Activated T-helper 2 cell treated with anti-CD3 and anti-CD28 coated beads, Interferon-gamma antibody, Interleukin-2, Interleukin-4, amounts not matched to agents 10 μg/mL and 5 μg/mL and 100 μg/mL, durations not matched to agents 14 hours and 24 hours and 36 hours (primary cell): ENCODE measurements at regions not wholly inside any gene's neighbourhood (a gene's known extent, or its start where the extent isn't known, plus 50 kb on each side); places are given as distances from the start of the nearest gene placed in this dataset.

Source experiments
- DNase-seq: peaks from one replicate; pipeline ENCODE4 v3.0.0; 2021; ENCODE audit warnings: low spot score
- H3K27ac Mint-ChIP-seq: one replicate; pipeline ENCODE4 v1.8.0; 2021; ENCODE audit warnings: mixed read lengths
- H3K27me3 Mint-ChIP-seq: one replicate; pipeline ENCODE4 v1.8.0; 2021; ENCODE audit warnings: low read depth, mixed read lengths
- H3K36me3 Mint-ChIP-seq: one replicate; pipeline ENCODE4 v1.8.0; 2021; ENCODE audit warnings: low read depth, mixed read lengths
- H3K4me1 Mint-ChIP-seq: one replicate; pipeline ENCODE4 v1.8.0; 2021; ENCODE audit warnings: low read depth, mixed read lengths
- H3K4me3 Mint-ChIP-seq: one replicate; pipeline ENCODE4 v1.8.0; 2021; ENCODE audit warnings: low read depth, mild to moderate bottlenecking, moderate library complexity, mixed read lengths
- H3K9me3 Mint-ChIP-seq: one replicate; pipeline ENCODE4 v1.8.0; 2021; ENCODE audit warnings: mixed read lengths
- intact Hi-C: fragments of 100-400 bp; cut with micrococcal nuclease; formaldehyde crosslinking; loops from one replicate; pipeline ENCODE4 v1.15.1; 2023

DNA sequence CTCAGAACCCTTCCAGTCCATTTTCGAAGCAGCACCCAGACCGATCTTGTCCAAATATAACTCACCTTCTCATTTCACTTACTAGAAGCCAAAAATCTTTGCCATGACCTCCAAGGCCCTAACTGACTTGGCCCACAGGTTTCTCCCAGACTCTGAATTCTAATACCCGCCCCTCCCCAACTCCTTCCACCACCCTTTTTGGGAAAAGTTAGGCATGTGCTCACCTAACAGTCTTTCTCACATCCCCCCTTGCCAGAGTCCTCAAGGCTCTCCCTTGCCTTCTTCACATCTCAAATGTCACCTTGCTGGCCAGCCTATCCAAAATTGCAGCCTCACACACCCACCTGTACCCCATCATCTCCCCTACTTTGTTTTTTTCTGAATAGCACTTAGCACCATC, 369.3 kb downstream of the NXPE2 start:
- H3K9me3 Mint-ChIP-seq, result no peaks in the 10 kb centered on the region
- no peak overlapping the region for H3K27ac Mint-ChIP-seq
- no peaks in the 10 kb centered on the region for H3K4me1 Mint-ChIP-seq
- intact Hi-C loops, result no loop called here
- no peaks in the 10 kb centered on the region for H3K36me3 Mint-ChIP-seq
- no peaks in the 10 kb centered on the region for H3K27me3 Mint-ChIP-seq
- no peak for DNase-seq
- H3K4me3 Mint-ChIP-seq, result no peak overlapping the region

- no peak for DNase-seq
- intact Hi-C loops, result no loop called here
- H3K4me3 Mint-ChIP-seq, result no peak overlapping the region
- no peaks in the 10 kb centered on the region for H3K36me3 Mint-ChIP-seq
- no peaks in the 10 kb centered on the region for H3K4me1 Mint-ChIP-seq
- H3K27ac Mint-ChIP-seq, result no peak overlapping the region
- no peaks in the 10 kb centered on the region for H3K9me3 Mint-ChIP-seq
- H3K27me3 Mint-ChIP-seq, result no peaks in the 10 kb centered on the region
These were observed 371.5 kb downstream of the NXPE2 start for GRCh38 chr11:115049796-115050195.

GRCh38 chr11:115050756-115051155, 372.4 kb downstream of the NXPE2 start:
- no peaks in the 10 kb centered on the region for H3K4me1 Mint-ChIP-seq
- intact Hi-C loops, result no loop called here
- H3K27me3 Mint-ChIP-seq, result no peaks in the 10 kb centered on the region
- H3K4me3 Mint-ChIP-seq, result no peak overlapping the region
- DNase-seq, result no peak
- H3K9me3 Mint-ChIP-seq, result peaks cover under 1% of the 10 kb centered on the region
- no peaks in the 10 kb centered on the region for H3K36me3 Mint-ChIP-seq
- H3K27ac Mint-ChIP-seq, result no peak overlapping the region

GRCh38 chr11:115051938-115052590, 373.7 kb downstream of the NXPE2 start:
- no peak overlapping the region for H3K4me3 Mint-ChIP-seq
- intact Hi-C loops, result no loop called here
- no peak overlapping the region for H3K27ac Mint-ChIP-seq
- H3K4me1 Mint-ChIP-seq, result no peaks in the 10 kb centered on the region
- DNase-seq, result no peak
- no peaks in the 10 kb centered on the region for H3K36me3 Mint-ChIP-seq
- no peaks in the 10 kb centered on the region for H3K27me3 Mint-ChIP-seq
- H3K9me3 Mint-ChIP-seq, result peaks cover 11% of the 10 kb centered on the region

DNA sequence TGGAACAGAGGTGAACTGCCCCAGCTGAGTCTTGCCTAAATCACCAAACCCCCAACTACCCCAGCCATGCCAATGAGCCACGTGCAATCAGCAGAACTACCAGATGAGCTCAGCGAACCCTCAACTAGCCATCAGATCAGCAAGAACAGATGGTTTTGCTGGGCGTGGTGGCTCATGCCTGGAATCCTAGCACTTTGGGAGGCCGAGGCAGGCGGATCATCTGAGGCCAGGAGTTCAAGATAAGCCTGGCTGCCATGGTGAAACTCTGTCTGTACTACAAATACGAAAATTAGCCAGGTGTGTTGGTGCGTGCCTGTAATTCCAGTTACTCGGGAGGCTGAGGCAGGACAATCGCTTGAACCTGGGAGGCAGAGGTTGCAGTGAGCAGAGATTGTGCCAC, 374.3 kb downstream of the NXPE2 start:
- H3K36me3 Mint-ChIP-seq, result no peaks in the 10 kb centered on the region
- H3K27me3 Mint-ChIP-seq, result no peaks in the 10 kb centered on the region
- no peak for DNase-seq
- peaks cover 11% of the 10 kb centered on the region for H3K9me3 Mint-ChIP-seq
- no peaks in the 10 kb centered on the region for H3K4me1 Mint-ChIP-seq
- H3K27ac Mint-ChIP-seq, result no peak overlapping the region
- H3K4me3 Mint-ChIP-seq, result no peak overlapping the region
- intact Hi-C loops, result no loop called here

GRCh38 chr11:115054570-115055538, 376.5 kb downstream of the NXPE2 start:
- intact Hi-C loops, result no loop called here
- Mint-ChIP-seq H3K9me3 (peaks cover 11% of the 10 kb centered on the region), H3K27me3 (no peaks in the 10 kb centered on the region), H3K4me3 (no peak overlapping the region), H3K4me1 (no peaks in the 10 kb centered on the region), H3K36me3 (no peaks in the 10 kb centered on the region), H3K27ac (no peak overlapping the region)
- DNase-seq, result no peak

DNA sequence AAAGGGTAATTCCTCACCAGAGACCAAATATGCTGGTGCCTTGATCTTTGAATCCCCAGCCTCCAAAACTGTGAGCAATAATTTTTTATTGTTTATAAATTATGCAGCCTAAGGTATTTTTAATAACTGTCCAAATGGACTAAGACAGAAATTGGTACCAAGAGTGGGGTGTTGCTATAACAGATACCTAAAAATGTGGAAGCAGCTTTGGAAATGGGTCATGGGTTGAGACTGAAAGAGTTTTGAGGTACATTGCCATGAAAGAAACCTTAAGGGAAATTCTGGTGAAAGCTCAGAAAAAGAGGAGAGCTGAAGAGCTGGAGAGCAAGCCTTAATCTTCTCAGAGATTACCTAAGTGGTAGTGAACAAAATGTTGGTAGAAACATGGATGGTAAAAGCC, 378.2 kb downstream of the NXPE2 start:
- Mint-ChIP-seq H3K36me3 (no peaks in the 10 kb centered on the region), H3K27ac (no peak overlapping the region), H3K4me3 (no peak overlapping the region), H3K27me3 (no peaks in the 10 kb centered on the region), H3K9me3 (peaks cover 11% of the 10 kb centered on the region), H3K4me1 (no peaks in the 10 kb centered on the region)
- intact Hi-C loops, result no loop called here
- DNase-seq, result no peak

GRCh38 chr11:115060840-115061239, 382.5 kb downstream of the NXPE2 start:
- DNase-seq, result no peak
- intact Hi-C loops, result no loop called here
- Mint-ChIP-seq H3K4me1 (no peaks in the 10 kb centered on the region), H3K9me3 (peaks cover 10% of the 10 kb centered on the region), H3K27me3 (no peaks in the 10 kb centered on the region), H3K36me3 (no peaks in the 10 kb centered on the region), H3K4me3 (no peak overlapping the region), H3K27ac (no peak overlapping the region)

DNA sequence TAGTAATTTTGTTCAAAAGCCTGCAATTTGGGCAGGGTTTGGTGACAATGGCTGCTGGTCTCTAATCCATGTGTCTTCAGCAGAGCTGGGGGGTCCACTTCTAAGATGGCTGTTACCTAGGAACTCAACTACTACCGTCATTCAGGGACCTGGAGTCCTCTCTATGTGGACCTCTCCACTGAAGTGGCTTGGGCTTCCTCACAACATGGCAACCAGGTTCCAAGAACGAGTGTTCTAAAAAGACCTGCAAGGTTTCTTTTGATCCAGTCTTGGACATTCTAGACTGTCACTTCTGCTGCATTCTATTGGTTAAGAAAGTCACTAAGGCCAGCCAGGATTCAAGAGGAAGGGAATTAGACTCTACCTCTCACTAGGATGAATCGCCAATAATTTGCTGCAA, 387.0 kb downstream of the NXPE2 start:
- Mint-ChIP-seq H3K9me3 (no peaks in the 10 kb centered on the region), H3K36me3 (no peaks in the 10 kb centered on the region), H3K27ac (no peak overlapping the region), H3K27me3 (no peaks in the 10 kb centered on the region), H3K4me3 (no peak overlapping the region), H3K4me1 (no peaks in the 10 kb centered on the region)
- intact Hi-C loops, result no loop called here
- no peak for DNase-seq

GRCh38 chr11:115065830-115066664, 387.7 kb downstream of the NXPE2 start:
- Mint-ChIP-seq H3K4me3 (no peak overlapping the region), H3K27me3 (no peaks in the 10 kb centered on the region), H3K4me1 (no peaks in the 10 kb centered on the region), H3K36me3 (no peaks in the 10 kb centered on the region), H3K9me3 (no peaks in the 10 kb centered on the region), H3K27ac (no peak overlapping the region)
- intact Hi-C loops, result no loop called here
- no peak for DNase-seq

- H3K27me3 Mint-ChIP-seq, result no peaks in the 10 kb centered on the region
- no peak overlapping the region for H3K4me3 Mint-ChIP-seq
- H3K9me3 Mint-ChIP-seq, result no peaks in the 10 kb centered on the region
- intact Hi-C loops, result no loop called here
- DNase-seq, result no peak
- H3K27ac Mint-ChIP-seq, result no peak overlapping the region
- H3K4me1 Mint-ChIP-seq, result no peaks in the 10 kb centered on the region
- no peaks in the 10 kb centered on the region for H3K36me3 Mint-ChIP-seq
These were observed 389.1 kb downstream of the NXPE2 start for GRCh38 chr11:115067471-115067870.

DNA sequence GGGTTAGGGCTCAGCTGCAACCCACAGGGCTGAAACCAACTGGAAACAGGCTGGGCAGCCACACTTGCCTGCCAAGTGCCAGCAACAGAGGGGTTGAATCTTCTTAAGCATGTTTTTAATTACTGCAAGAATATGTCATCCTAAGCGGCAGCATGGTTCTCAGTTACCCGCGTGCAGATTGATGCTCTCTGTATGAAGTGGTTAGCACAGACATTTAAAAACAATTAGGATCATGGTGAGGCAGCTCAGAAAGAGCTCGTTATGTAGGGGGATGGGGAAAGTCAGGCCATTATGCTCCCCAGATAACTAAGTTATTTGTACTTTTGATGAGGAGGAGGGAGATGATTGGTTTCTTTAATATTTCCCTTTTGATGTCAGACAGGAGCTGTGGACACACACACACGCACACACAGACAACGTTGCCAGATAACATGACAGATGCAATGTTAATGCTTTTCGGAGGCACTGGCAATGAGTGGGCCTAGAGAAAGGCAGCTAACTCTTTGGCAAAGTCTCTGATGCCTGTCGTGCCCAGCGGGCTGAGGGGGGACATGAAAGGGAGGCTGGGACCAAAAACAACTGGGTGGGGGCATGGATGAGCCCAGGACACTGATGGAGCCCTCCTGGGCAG, 389.7 kb downstream of the NXPE2 start:
- no peaks in the 10 kb centered on the region for H3K36me3 Mint-ChIP-seq
- H3K4me1 Mint-ChIP-seq, result no peaks in the 10 kb centered on the region
- no peak for DNase-seq
- no peaks in the 10 kb centered on the region for H3K27me3 Mint-ChIP-seq
- H3K4me3 Mint-ChIP-seq, result no peak overlapping the region
- intact Hi-C loops, result no loop called here
- H3K9me3 Mint-ChIP-seq, result no peaks in the 10 kb centered on the region
- H3K27ac Mint-ChIP-seq, result no peak overlapping the region
